SK-N-SH treated with all-trans-retinoic acid at 6 μM for 48 hours (cell line): ENCODE measurements at regions not wholly inside any gene's neighbourhood (a gene's known extent, or its start where the extent isn't known, plus 50 kb on each side); places are given as distances from the start of the nearest gene placed in this dataset.

Experiments used
- ATAC-seq: fragments of 200-7000 bp; cut with Tn5 transposase; 3 replicates; pipeline ENCODE4 v1.9.1; 2020; ENCODE audit warnings: mild to moderate bottlenecking, moderate library complexity
- ARNTL ChIP-seq: fragments of 450-650 bp; formaldehyde crosslinking; IDR thresholded peaks from 2 replicates; pipeline ENCODE4 v1.5.0; 2020; ENCODE audit warnings: low read depth, mild to moderate bottlenecking, moderate library complexity, borderline replicate concordance
- BACH2 ChIP-seq: fragments of 250-450 bp; sonication (Bioruptor Pico); IDR thresholded peaks from 2 replicates; pipeline ENCODE4 v1.9.0; 2021; ENCODE audit warnings: mild to moderate bottlenecking, borderline replicate concordance
- CSDC2 ChIP-seq: fragments of 250-450 bp; sonication (Bioruptor Pico); IDR thresholded peaks from 2 replicates; pipeline ENCODE4 v1.5.0; 2020; ENCODE audit warnings: mild to moderate bottlenecking, moderate library complexity
- ESRRG ChIP-seq: fragments of 250-450 bp; sonication (Bioruptor Pico); IDR thresholded peaks from 2 replicates; pipeline ENCODE4 v1.6.1; 2021; ENCODE audit warnings: mild to moderate bottlenecking
- GLIS3 ChIP-seq: fragments of 250-450 bp; sonication (Bioruptor Pico); IDR thresholded peaks from 2 replicates; pipeline ENCODE4 v1.5.0; 2020; ENCODE audit warnings: mild to moderate bottlenecking, moderate library complexity
- ISL1 ChIP-seq: fragments of 250-450 bp; sonication (Bioruptor Pico); IDR thresholded peaks from 2 replicates; pipeline ENCODE4 v2.1.2; 2022; ENCODE audit warnings: mild to moderate bottlenecking, moderate library complexity
- PPARA ChIP-seq: fragments of 250-450 bp; sonication (Bioruptor Pico); IDR thresholded peaks from 2 replicates; pipeline ENCODE4 v1.5.0; 2020; ENCODE audit warnings: mild to moderate bottlenecking, borderline replicate concordance
- RARB ChIP-seq: fragments of 250-450 bp; sonication (Bioruptor Pico); IDR thresholded peaks from 2 replicates; pipeline ENCODE4 v1.8.0; 2021; ENCODE audit warnings: mild to moderate bottlenecking, moderate library complexity
- SNAI2 ChIP-seq: fragments of 250-450 bp; sonication (Bioruptor Pico); IDR thresholded peaks from 2 replicates; pipeline ENCODE4 v1.5.0; 2020; ENCODE audit warnings: mild to moderate bottlenecking, moderate library complexity
- TOX ChIP-seq: fragments of 250-450 bp; sonication (Bioruptor Pico); IDR thresholded peaks from 2 replicates; pipeline ENCODE4 v1.8.0; 2021; ENCODE audit warnings: mild to moderate bottlenecking, moderate library complexity, borderline replicate concordance
- TSHZ2 ChIP-seq: fragments of 250-450 bp; sonication (Bioruptor Pico); IDR thresholded peaks from 2 replicates; pipeline ENCODE4 v1.5.0; 2020; ENCODE audit warnings: mild to moderate bottlenecking, moderate library complexity
- ZC3H10 ChIP-seq: fragments of 250-450 bp; sonication (Bioruptor Pico); IDR thresholded peaks from 2 replicates; pipeline ENCODE4 v1.5.1; 2021; ENCODE audit warnings: mild to moderate bottlenecking, moderate library complexity
- ZFP30 ChIP-seq: fragments of 450-650 bp; formaldehyde crosslinking; IDR thresholded peaks from 2 replicates; pipeline ENCODE4 v1.5.0; 2022; ENCODE audit warnings: mild to moderate bottlenecking, moderate library complexity
- ZNF565 ChIP-seq: fragments of 450-650 bp; formaldehyde crosslinking; conservative IDR thresholded peaks from 2 replicates; pipeline ENCODE4 v1.5.0; 2020; ENCODE audit warnings: low read depth, mild to moderate bottlenecking, moderate library complexity
- ZNF8 ChIP-seq: fragments of 450-650 bp; formaldehyde crosslinking; IDR thresholded peaks from 2 replicates; pipeline ENCODE4 v1.5.0; 2020; ENCODE audit warnings: mild to moderate bottlenecking, moderate library complexity
- TF ChIP-seq, protein P1 (sequence below): fragments of 250-450 bp; sonication (Bioruptor Pico); IDR thresholded peaks from 2 replicates; pipeline ENCODE4 v1.8.0; 2020; ENCODE audit warnings: mild to moderate bottlenecking, moderate library complexity, borderline replicate concordance
- TF ChIP-seq, protein P2 (sequence below): fragments of 250-450 bp; sonication (Bioruptor Pico); IDR thresholded peaks from 2 replicates; pipeline ENCODE4 v1.5.1; 2020; ENCODE audit warnings: low read depth, mild to moderate bottlenecking, moderate library complexity
- TF ChIP-seq, protein P3 (sequence below): fragments of 250-450 bp; sonication (Bioruptor Pico); IDR thresholded peaks from 2 replicates; pipeline ENCODE4 v1.5.1; 2021; ENCODE audit warnings: mild to moderate bottlenecking, moderate library complexity

- ATAC-seq, result peak; percentile 54
- no peak for TF ChIP-seq ZC3H10 (CRISPR knock-in tag)
- TF ChIP-seq RARB (CRISPR knock-in tag), result no peak
- TF ChIP-seq BACH2 (CRISPR knock-in tag), result no peak
- no peak for TF ChIP-seq TSHZ2 (CRISPR knock-in tag)
- TF ChIP-seq, protein P1, sequence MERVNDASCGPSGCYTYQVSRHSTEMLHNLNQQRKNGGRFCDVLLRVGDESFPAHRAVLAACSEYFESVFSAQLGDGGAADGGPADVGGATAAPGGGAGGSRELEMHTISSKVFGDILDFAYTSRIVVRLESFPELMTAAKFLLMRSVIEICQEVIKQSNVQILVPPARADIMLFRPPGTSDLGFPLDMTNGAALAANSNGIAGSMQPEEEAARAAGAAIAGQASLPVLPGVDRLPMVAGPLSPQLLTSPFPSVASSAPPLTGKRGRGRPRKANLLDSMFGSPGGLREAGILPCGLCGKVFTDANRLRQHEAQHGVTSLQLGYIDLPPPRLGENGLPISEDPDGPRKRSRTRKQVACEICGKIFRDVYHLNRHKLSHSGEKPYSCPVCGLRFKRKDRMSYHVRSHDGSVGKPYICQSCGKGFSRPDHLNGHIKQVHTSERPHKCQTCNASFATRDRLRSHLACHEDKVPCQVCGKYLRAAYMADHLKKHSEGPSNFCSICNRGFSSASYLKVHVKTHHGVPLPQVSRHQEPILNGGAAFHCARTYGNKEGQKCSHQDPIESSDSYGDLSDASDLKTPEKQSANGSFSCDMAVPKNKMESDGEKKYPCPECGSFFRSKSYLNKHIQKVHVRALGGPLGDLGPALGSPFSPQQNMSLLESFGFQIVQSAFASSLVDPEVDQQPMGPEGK (CRISPR knock-in tag), result no peak
- TF ChIP-seq, protein P2, sequence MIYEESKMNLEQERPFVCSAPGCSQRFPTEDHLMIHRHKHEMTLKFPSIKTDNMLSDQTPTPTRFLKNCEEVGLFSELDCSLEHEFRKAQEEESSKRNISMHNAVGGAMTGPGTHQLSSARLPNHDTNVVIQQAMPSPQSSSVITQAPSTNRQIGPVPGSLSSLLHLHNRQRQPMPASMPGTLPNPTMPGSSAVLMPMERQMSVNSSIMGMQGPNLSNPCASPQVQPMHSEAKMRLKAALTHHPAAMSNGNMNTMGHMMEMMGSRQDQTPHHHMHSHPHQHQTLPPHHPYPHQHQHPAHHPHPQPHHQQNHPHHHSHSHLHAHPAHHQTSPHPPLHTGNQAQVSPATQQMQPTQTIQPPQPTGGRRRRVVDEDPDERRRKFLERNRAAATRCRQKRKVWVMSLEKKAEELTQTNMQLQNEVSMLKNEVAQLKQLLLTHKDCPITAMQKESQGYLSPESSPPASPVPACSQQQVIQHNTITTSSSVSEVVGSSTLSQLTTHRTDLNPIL, result no peak
- TF ChIP-seq ZNF565 (CRISPR knock-in tag), result no peak
- TF ChIP-seq ESRRG (CRISPR knock-in tag), result no peak
Measured at GRCh38 chr17:71937914-71938313, 182.9 kb upstream of the SOX9 start.

GRCh38 chr17:71938340-71939010, 182.3 kb upstream of the SOX9 start:
- ATAC-seq, result no peak
- TF ChIP-seq, protein P2, result no peak
- no peak for TF ChIP-seq ZC3H10 (CRISPR knock-in tag)

GRCh38 chr17:71941920-71942319, 178.9 kb upstream of the SOX9 start:
- TF ChIP-seq ZFP30 (no peak), SNAI2 (CRISPR knock-in tag) (no peak), TOX (no peak), PPARA (CRISPR knock-in tag) (no peak), CSDC2 (CRISPR knock-in tag) (no peak), ESRRG (CRISPR knock-in tag) (no peak), ZNF8 (CRISPR knock-in tag) (no peak), ZNF565 (CRISPR knock-in tag) (no peak), BACH2 (CRISPR knock-in tag) (no peak), RARB (CRISPR knock-in tag) (no peak), GLIS3 (CRISPR knock-in tag) (no peak), ARNTL (no peak), ISL1 (CRISPR knock-in tag) (no peak)
- TF ChIP-seq, protein P1 (CRISPR knock-in tag), result no peak
- TF ChIP-seq, protein P3, sequence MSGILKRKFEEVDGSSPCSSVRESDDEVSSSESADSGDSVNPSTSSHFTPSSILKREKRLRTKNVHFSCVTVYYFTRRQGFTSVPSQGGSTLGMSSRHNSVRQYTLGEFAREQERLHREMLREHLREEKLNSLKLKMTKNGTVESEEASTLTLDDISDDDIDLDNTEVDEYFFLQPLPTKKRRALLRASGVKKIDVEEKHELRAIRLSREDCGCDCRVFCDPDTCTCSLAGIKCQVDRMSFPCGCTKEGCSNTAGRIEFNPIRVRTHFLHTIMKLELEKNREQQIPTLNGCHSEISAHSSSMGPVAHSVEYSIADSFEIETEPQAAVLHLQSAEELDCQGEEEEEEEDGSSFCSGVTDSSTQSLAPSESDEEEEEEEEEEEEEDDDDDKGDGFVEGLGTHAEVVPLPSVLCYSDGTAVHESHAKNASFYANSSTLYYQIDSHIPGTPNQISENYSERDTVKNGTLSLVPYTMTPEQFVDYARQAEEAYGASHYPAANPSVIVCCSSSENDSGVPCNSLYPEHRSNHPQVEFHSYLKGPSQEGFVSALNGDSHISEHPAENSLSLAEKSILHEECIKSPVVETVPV (CRISPR knock-in tag), result no peak
- TF ChIP-seq, protein P2, result no peak
- TF ChIP-seq, all 23 proteins: peak for 0
- ATAC-seq, result no peak
